NOMO-1 treated with DMSO at 0.1 percent for 48 hours (cell line): ENCODE measurements at regions not wholly inside any gene's neighbourhood (a gene's known extent, or its start where the extent isn't known, plus 50 kb on each side); places are given as distances from the start of the nearest gene placed in this dataset.
"Not testable (repeated sequence)": the region's sequence is repeated elsewhere in the genome, so short reads cannot be mapped to it uniquely, and the experiment has no call there.

Experiments
- DNase-seq: peaks from one replicate; lab custom pipeline; 2025; ENCODE audit not compliant: unreplicated experiment; lab: John Stamatoyannopoulos, UW

GRCh38 chr4:116342143-116342542 is 743.2 kb downstream of the TRAM1L1 start:
- no peak for DNase-seq

DNA sequence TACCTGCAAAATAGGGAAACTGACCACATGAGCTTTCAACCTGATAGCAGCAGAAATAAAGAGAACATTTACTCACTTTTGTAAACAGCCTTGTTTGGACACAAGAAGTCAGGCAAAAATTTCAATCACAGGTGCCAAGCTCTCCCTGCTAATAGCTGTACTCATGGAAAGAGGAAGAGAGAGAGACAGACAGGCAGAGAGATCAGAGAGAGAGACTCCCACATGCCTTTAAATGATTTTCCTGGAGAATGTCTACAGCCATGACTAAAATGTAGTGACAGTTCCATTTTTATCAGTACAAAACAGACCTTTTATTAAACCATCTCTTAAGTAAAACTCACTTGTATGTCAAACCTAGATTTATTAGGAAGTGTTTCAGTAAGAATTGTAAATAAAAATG is 752.9 kb downstream of the TRAM1L1 start:
- DNase-seq = no peak

DNA sequence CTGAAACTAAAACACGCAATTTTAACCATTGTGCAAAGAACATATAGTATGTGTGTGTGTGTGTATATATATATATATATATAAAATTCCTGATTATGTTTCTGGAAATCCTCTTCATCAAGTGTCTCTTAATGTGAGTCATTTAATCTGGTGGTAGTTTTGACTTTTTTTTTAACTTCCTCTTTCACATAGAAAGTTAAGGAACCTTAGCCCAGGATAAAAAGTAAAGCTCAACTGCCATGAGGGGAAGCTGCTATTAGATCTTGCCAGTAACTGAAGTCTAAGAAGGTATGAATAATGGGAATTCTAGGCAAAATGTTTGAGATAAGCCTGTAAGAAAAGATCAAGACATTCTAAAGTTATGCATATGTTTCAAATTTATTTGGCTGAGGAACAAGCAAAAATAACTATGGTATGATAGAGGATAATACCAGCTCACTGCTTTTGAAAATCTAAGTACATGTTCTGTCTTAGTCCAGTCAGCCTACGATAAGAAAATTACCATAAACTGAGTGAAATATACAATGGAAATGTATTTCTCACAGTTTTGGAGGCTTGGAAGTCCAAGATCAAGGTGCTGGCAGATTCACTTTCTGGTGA is 757.0 kb downstream of the TRAM1L1 start:
- DNase-seq = peak; percentile 17

DNA sequence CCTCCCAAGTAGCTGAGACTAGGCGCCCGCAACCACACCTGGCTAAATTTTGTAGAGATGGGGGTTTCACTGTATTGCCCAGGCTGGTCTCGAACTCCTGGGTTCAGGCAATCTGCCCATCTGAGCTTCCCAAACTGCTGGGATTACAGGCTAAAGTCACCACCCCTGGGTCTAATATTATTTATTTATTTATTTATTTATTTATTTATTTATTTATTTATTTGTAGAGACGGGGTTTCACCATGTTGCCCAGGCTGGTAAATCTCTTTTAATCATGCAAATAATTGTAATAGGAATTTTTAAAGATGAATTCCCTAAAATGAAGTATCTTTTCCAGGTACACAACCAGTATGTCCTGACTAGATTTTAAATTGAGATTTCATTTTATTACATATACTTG is 761.8 kb downstream of the TRAM1L1 start:
- no peak for DNase-seq

- no peak for DNase-seq
These were observed 763.9 kb downstream of the TRAM1L1 start for GRCh38 chr4:116321471-116321870.

- DNase-seq = no peak
These were observed 764.5 kb downstream of the TRAM1L1 start for GRCh38 chr4:116320859-116321258.

DNA sequence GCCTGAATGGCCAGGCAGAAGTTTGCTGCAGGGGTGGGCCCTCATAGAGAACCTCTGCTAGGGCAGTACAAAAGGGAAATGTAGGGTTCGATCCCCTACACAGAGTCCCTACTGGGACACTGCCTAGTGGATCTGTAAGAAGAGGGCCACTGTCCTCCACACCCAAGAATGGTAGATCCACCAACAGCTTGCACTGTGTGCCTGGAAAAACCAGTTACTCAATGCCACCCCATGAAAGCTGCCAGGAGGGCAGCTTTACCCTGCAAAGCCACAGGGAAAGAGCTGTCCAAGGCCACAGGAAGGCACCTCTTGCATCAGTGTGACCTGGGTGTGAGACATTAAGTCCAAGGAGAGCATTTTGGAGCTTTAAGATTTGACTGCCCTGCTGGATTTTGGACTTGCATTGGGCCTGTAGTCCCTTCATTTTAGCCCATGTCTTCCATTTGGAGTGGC is 781.6 kb downstream of the TRAM1L1 start:
- DNase-seq = no peak

DNA sequence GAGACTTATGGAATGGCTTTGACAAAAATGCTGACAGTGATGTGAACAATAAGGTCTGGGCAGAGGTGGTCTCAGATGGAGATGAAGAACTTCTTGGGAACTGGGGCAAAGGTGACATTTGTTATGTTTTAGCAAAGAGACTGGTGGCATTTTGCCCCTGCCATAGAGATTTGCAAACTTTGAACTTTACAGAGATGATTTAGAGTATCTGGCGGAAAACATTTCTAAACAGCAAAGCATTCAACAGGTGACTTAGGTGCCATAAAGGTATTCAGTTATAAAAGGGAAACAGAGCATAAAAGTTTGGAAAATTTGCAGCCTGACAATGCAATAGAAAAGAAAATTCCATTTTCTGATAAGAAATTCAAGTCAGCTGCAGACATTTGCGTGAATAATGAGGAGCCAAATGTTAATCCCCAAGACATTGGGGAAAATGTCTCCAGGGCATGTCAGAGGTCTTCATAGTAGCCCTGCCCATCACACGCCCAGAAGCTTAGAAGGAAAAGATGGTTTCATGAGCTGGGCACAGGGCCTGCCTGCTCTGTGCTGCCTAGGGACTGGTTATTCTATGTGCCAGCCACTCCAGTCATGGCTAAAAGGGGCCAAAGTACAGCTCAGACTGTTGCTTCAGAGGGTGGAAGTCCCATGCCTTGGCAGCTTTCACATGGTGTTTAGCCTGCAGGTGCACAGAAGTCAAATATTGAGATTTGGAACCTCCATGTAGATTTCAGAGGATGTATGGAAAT is 782.2 kb downstream of the TRAM1L1 start:
- no peak for DNase-seq

GRCh38 chr4:116275006-116275405 is 810.4 kb downstream of the TRAM1L1 start:
- DNase-seq = no peak

GRCh38 chr4:116272336-116272735 is 813.0 kb downstream of the TRAM1L1 start:
- DNase-seq = no peak

GRCh38 chr4:116260931-116261330 is 824.4 kb downstream of the TRAM1L1 start:
- DNase-seq = not testable (repeated sequence)

DNA sequence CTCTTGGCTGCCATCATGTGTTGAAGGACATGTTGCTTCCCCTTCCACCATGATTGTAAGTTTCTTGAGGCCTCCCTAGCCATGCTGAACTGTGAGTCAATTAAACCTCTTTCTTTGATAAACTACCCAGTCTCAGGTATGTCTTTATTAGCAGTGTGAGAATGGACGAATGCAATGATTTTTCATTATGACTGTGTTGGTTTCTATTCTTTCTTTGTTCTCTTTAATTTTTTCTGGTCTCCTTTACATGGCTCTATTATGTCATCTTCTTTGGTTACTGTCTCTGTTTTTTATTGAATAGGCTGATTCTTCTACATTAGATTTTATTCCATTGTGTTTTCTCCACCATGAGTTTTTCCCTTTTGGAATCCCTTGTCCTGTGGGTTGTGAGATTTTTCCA is 840.6 kb downstream of the TRAM1L1 start:
- DNase-seq = no peak

DNA sequence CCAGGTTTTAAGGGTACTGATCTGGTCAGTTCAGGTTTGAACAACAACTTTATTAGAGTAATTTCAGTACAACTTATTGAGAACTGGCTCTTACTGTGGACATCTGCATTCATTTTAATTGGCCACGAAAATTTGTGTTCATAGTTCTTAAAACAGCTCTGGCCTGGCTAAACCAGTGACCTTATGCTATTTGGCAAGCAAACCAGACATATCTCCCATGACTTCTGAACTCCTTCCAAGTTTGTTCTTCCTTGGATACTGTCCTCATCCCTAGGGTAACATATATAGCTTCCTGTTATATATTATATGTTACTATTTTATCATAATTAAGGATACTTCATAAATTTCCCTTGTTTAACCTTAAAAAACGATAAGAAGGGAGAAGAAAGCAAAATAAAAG is 841.9 kb downstream of the TRAM1L1 start:
- no peak for DNase-seq

GRCh38 chr4:116233971-116234370 is 851.4 kb downstream of the TRAM1L1 start:
- DNase-seq = no peak

DNA sequence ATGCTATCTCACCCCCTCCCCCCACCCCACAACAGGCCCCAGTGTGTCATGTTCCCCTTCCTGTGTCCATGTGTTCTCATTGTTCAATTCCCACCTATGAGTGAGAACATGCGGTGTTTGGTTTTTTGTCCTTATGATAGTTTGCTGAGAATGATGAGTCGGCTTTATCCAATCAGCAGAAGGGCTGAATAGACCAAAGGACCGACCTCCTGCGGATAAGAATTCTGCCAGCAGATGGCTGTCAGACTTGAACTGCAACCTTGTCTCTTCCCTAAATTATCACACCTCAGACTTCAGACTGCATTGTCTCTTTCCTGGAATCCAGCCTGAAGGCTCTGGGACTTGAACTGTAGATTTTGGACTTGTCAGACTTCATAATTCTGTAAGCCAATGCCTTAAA is 853.4 kb downstream of the TRAM1L1 start:
- not testable (repeated sequence) for DNase-seq

- DNase-seq = peak; percentile 27
These were observed 856.0 kb downstream of the TRAM1L1 start for GRCh38 chr4:116229420-116229819.

GRCh38 chr4:116223040-116223732 is 862.2 kb downstream of the TRAM1L1 start:
- no peak for DNase-seq

DNA sequence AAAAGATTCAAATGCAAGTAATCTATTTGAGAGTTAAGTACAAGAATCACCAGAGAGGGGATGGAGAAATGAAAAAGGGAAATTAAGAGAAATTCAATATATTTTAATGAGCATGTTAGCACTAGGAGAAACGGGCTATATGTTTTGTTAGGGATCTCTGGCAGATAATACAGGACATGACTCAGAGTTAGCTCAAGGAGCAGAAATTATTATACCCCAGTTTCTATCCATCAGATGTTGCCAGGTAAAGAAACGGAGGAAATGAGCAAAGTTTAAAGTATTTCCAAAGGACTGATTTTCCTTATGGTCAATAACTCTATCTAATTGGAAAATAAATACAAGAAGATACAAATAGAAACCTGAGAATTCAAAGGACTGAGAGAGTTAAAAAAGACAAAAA is 867.6 kb downstream of the TRAM1L1 start:
- DNase-seq = no peak

- DNase-seq = no peak
These were observed 869.8 kb downstream of the TRAM1L1 start for GRCh38 chr4:116215622-116216021.

DNA sequence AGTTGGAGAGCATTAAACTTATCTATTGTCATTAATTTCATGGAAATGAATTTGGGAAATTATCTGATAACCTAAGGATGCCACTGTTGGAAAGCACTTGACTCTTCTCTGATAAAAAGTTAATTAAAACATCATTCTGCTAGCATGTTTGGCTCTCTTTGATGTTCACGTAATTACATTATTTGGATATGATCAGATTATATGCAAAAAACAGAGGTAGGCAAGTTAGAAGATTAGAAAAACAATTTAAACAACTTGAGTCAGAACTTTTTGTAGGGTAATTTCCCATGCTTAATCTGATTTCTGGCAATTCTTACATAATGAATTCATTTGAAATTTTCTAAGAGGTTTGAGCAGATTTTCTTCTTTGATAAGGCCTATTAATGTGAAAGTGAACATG is 882.9 kb downstream of the TRAM1L1 start:
- no peak for DNase-seq

- DNase-seq = no peak
These were observed 888.0 kb downstream of the TRAM1L1 start for GRCh38 chr4:116197317-116197809.

DNA sequence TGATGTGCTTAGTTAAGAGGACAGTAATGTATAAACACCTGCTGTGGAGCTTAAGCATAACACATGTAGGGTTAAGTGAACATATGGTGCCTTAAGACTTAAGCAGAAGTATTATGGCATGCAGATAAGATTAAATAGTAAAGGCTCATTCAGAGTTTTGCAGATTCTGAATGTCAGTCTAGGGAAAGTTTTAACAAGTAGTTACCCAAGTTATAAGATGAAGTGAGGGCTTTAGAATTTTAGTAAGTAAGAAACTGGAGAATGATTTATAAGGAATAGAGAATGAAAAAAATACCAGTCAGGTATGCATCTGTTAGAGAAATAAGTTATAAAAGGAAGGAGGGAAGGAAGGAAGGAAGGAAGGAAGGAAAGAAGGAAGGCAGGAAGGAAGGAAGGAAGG is 902.1 kb downstream of the TRAM1L1 start:
- DNase-seq = no peak
